ENCODE measurements at regions not wholly inside any gene's neighbourhood (a gene's known extent, or its start where the extent isn't known, plus 50 kb on each side); places are given as distances from the start of the nearest gene placed in this dataset.
"Not testable (repeated sequence)": the region's sequence is repeated elsewhere in the genome, so short reads cannot be mapped to it uniquely, and the experiment has no call there.

DNA sequence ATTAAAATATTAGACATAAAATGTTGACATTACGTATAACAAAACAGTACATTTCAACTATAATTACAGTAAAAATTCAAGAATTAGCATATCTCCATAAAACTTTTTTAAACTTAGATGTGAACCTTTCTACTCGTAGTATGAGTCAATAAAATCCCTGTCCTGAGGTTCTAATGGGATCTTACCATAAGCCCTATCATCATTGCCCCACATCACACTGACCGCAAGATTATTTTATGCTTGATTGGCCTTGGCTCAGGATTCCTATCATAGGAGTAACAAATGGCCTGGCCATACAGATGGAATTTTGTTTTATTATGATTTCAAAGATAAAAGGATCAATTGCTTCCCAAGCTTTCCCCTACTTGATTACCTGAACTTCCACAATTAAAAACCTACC lies 238.3 kb downstream of the MEF2C start:
- no peak for ATAC-seq
- Histone ChIP-seq H3K27me3 (no peaks in the 10 kb centered on the region), H3K27ac (no peak overlapping the region), H3K9me3 (no peaks in the 10 kb centered on the region), H3K36me3 (no peaks in the 10 kb centered on the region), H3K4me1 (no peaks in the 10 kb centered on the region), H3K4me3 (no peak overlapping the region)
- WGBS (ENCODE audit: insufficient coverage, low coverage, low lambda C conversion rate, missing lambda C conversion rate) = 68% methylated on average over 3 of the region's 3 CpGs
- TF ChIP-seq POLR2A (IDR thresholded peaks at IDR 0.05) = no peak
- TF ChIP-seq, protein P1, sequence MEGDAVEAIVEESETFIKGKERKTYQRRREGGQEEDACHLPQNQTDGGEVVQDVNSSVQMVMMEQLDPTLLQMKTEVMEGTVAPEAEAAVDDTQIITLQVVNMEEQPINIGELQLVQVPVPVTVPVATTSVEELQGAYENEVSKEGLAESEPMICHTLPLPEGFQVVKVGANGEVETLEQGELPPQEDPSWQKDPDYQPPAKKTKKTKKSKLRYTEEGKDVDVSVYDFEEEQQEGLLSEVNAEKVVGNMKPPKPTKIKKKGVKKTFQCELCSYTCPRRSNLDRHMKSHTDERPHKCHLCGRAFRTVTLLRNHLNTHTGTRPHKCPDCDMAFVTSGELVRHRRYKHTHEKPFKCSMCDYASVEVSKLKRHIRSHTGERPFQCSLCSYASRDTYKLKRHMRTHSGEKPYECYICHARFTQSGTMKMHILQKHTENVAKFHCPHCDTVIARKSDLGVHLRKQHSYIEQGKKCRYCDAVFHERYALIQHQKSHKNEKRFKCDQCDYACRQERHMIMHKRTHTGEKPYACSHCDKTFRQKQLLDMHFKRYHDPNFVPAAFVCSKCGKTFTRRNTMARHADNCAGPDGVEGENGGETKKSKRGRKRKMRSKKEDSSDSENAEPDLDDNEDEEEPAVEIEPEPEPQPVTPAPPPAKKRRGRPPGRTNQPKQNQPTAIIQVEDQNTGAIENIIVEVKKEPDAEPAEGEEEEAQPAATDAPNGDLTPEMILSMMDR (IDR thresholded peaks at IDR 0.05) = no peak
- DNase-seq = no peak
- intact Hi-C loops (cut with DNase I) = no loop called here

DNA sequence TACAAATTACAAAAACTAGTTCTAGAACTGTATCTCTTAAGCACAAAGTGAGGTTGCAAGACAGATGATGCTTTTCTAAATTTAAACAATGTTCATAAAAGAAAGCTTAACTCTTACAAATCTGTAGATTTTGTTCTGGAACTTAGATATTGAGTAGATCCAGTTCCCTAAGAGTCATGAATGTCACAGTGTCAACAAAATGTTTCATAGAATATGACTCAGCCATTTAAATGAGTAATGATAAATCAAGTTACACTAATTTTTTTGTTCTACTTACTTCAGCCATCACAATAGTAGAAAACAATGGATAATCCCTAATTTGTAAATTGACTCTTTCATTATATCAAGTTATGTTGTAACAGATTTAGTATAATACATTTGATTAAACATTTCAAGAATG lies 239.7 kb downstream of the MEF2C start:
- Histone ChIP-seq H3K27me3 (no peaks in the 10 kb centered on the region), H3K4me3 (no peak overlapping the region), H3K36me3 (no peaks in the 10 kb centered on the region), H3K9me3 (no peaks in the 10 kb centered on the region), H3K27ac (no peak overlapping the region), H3K4me1 (no peaks in the 10 kb centered on the region)
- intact Hi-C loops (cut with DNase I) = no loop called here
- no peak for DNase-seq
- ATAC-seq = no peak
- TF ChIP-seq POLR2A (IDR thresholded peaks at IDR 0.05) = no peak
- TF ChIP-seq, protein P1 (IDR thresholded peaks at IDR 0.05) = no peak

DNA sequence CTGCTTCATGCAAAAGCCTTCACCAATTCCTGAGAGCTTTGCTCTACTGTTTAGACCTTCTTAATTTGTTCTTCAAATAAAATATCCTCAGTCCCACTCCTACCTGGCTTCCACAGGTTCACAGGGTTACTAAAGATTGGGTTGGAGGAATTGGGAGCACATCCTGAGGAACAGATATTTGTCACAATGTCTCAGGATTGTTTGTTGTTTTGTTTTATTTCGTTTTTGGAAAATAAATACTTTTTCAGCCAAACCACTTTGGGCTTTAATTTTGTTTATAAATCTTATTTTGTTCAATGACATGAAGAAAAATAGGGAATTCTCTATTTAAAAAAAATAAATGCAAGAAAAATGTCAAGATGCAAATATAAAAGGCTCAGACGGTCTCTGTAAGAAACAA lies 249.0 kb downstream of the MEF2C start:
- DNase-seq (no peak), ATAC-seq (no peak)
- no peak overlapping the region for H3K27ac ChIP-seq
- H3K27me3 ChIP-seq = no peaks in the 10 kb centered on the region
- H3K4me3 ChIP-seq = no peak overlapping the region
- WGBS (ENCODE audit: insufficient coverage, low coverage, low lambda C conversion rate, missing lambda C conversion rate) = 18% methylated on average over 2 of the region's 2 CpGs
- intact Hi-C loops (cut with DNase I) = no loop called here
- no peak for TF ChIP-seq POLR2A (IDR thresholded peaks at IDR 0.05)
- TF ChIP-seq, protein P1 (IDR thresholded peaks at IDR 0.05) = no peak
- no peaks in the 10 kb centered on the region for H3K9me3 ChIP-seq
- H3K36me3 ChIP-seq = no peaks in the 10 kb centered on the region
- no peaks in the 10 kb centered on the region for H3K4me1 ChIP-seq

DNA sequence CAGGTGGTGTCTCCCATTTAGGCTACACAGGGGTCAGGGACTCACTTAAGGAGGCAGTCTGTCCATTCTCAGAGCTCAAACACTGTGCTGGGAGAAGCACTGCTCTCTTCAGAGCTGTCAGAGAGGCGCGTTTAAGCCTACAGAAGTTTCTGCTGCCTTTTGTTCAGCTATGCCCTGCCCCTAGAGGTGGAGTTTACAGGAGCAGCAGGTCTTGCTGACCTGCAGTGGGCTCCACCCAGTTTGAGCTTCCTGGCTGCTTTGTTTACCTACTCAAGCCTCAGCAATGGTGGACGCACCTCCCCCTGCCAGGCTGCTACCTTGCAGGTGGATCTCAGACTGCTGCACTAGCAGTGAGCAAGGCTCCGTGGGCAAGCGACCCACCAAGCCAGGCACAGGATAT lies 260.1 kb downstream of the MEF2C start:
- H3K4me3 ChIP-seq; DNase-seq; H3K27me3 ChIP-seq; H3K9me3 ChIP-seq; H3K4me1 ChIP-seq; intact Hi-C loops (cut with DNase I); H3K36me3 ChIP-seq; H3K27ac ChIP-seq; ATAC-seq: not testable (repeated sequence)
- no CpG with 5 or more reads among the region's 5 CpGs for WGBS (ENCODE audit: insufficient coverage, low coverage, low lambda C conversion rate, missing lambda C conversion rate)

DNA sequence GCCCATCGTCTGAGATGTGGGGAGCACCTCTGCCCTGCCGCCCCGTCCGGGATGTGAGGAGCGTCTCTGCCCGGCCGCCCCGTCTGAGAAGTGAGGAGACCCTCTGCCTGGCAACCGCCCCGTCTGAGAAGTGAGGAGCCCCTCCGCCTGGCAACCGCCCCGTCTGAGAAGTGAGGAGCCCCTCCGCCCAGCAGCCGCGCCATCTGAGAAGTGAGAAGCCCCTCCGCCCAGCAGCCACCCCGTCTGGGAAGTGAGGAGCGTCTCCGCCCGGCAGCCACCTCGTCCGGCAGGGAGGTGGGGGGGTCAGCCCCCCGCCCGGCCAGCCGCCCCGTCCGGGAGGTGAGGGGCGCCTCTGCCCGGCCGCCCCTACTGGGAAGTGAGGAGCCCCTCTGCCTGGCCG lies 267.2 kb downstream of the MEF2C start:
- H3K27me3 ChIP-seq; ATAC-seq; H3K9me3 ChIP-seq; H3K27ac ChIP-seq; H3K4me3 ChIP-seq; H3K4me1 ChIP-seq; H3K36me3 ChIP-seq; intact Hi-C loops (cut with DNase I); DNase-seq: not testable (repeated sequence)
- WGBS (ENCODE audit: insufficient coverage, low coverage, low lambda C conversion rate, missing lambda C conversion rate) = no CpG with 5 or more reads among the region's 32 CpGs

DNA sequence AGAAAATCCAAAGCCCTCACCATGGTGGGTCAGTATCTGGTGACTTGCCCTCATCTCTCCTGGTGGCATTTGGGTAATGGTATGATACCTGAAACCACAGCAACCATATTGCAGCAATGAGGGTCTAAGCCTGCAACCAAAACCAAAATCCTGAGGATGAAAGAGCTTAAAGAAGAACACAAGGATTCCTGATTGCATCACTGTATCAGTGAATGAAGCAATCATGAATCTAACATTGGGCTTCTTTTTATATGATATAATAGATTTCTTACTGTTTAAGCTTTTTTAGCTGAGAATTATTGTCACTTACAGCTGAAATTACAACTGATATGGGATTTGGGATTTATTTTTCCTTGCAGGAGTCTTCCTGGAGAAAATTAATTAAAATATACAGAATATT lies 269.9 kb downstream of the MEF2C start:
- Histone ChIP-seq H3K4me3 (no peak overlapping the region), H3K9me3 (no peaks in the 10 kb centered on the region), H3K4me1 (no peaks in the 10 kb centered on the region), H3K36me3 (no peaks in the 10 kb centered on the region), H3K27ac (no peak overlapping the region), H3K27me3 (no peaks in the 10 kb centered on the region)
- ATAC-seq (no peak), DNase-seq (no peak)
- intact Hi-C loops (cut with DNase I) = no loop called here
- no peak for TF ChIP-seq POLR2A (IDR thresholded peaks at IDR 0.05)
- TF ChIP-seq, protein P1 (IDR thresholded peaks at IDR 0.05) = no peak
